ENCODE measurements at regions not wholly inside any gene's neighbourhood (a gene's known extent, or its start where the extent isn't known, plus 50 kb on each side); places are given as distances from the start of the nearest gene placed in this dataset.

DNA sequence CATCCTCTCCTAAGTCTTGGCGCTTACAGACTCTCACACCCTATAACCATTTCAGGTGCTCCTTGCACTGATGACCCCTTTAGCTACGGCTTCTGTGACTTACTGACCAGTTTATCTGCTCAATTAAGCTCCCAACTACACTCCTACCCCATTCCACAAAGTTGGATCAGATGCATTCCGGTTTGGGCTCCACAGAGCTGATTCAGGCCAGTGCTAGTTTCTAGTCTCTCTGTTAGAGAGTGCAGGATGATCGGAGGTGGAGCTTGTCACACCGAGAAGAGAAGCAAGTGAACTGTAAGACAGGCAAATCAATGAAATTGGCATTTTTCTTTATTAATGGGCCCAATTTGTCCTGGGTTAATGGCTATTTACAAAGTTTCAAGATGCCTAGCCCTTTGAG, 436.8 kb upstream of the CADM1 start:
- Mint-ChIP-seq H3K4me3 (ENCODE audit: unreplicated experiment) (no peak overlapping the region), H3K4me1 (ENCODE audit: unreplicated experiment) (no peaks in the 10 kb centered on the region), H3K9me3 (ENCODE audit: unreplicated experiment) (no peaks in the 10 kb centered on the region), H3K27ac (ENCODE audit: unreplicated experiment) (no peak overlapping the region), H3K27me3 (ENCODE audit: unreplicated experiment) (peaks cover 2% of the 10 kb centered on the region), H3K36me3 (ENCODE audit: low read depth, unreplicated experiment) (no peaks in the 10 kb centered on the region)
- TF ChIP-seq CTCF (IDR thresholded peaks at IDR 0.05; ENCODE audit: unreplicated experiment): no peak
- no peak for DNase-seq (ENCODE audit: low spot score)

DNA sequence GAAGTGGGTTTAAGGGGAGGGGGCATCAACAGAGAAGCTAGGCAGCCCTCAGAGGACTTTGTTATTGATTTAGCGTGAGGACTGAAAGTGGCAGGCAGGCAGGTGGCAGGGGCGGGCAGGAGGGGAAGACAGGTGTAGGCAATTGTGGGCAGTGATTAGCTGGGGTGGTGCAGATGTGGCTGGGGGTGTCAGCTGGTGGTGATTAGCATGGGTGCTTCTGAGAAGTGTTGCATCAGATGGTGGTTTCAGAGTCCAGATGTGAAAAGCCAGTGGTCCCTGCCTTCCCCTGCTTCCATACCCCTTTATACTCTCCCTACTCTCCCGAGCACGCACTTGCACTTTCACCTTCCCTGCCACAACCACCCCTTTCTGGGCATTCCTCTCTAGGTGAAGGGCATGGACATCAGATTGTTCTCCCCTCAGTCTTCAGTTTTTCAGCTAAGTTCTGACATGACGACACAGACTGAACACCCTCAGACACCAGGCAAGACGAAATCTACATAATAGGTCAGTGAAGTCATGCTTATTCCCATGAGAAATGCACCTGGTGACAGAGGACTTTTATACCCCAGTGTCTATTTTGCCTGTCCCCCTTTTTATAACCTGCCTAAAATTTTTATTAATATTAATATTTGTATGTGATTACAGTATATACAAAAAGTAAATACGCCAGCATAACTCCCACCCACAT, 435.7 kb upstream of the CADM1 start:
- DNase-seq (ENCODE audit: low spot score): no peak
- no peak overlapping the region for H3K4me3 Mint-ChIP-seq (ENCODE audit: unreplicated experiment)
- H3K27me3 Mint-ChIP-seq (ENCODE audit: unreplicated experiment): peaks cover 2% of the 10 kb centered on the region
- H3K4me1 Mint-ChIP-seq (ENCODE audit: unreplicated experiment): no peaks in the 10 kb centered on the region
- no peaks in the 10 kb centered on the region for H3K9me3 Mint-ChIP-seq (ENCODE audit: unreplicated experiment)
- no peak for TF ChIP-seq CTCF (IDR thresholded peaks at IDR 0.05; ENCODE audit: unreplicated experiment)
- no peaks in the 10 kb centered on the region for H3K36me3 Mint-ChIP-seq (ENCODE audit: low read depth, unreplicated experiment)
- H3K27ac Mint-ChIP-seq (ENCODE audit: unreplicated experiment): no peak overlapping the region

DNA sequence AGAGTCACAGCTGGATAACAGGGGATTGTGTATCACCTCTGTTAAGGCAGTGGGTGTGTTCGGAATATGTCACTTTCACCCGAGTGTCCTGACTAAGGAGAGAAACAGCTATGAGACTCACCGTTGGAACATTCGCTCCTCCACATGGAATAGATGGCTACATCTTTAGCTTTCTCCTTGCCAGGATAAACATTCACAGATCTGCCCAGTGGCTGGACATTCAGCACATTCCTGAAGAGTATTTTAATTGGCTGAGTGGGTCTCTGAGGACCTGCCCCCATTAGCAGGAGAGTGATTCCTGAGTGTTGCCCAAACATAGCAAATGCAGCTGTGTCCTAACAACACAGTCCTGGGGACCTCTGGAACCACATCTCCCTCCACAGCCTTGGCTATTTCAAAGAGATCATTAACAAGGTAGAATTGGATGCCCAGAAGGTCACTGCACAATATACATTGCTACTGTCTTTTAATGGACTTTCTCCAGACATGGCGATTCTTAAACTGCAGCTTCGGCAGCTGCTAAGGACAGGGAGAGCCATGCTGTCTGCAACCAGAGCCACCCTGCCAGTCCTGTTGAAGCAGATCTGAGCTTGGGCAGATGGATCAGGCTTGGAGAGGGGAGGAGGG, 435.0 kb upstream of the CADM1 start:
- Mint-ChIP-seq H3K4me1 (ENCODE audit: unreplicated experiment) (no peaks in the 10 kb centered on the region), H3K36me3 (ENCODE audit: low read depth, unreplicated experiment) (no peaks in the 10 kb centered on the region), H3K27me3 (ENCODE audit: unreplicated experiment) (peaks cover 2% of the 10 kb centered on the region), H3K27ac (ENCODE audit: unreplicated experiment) (no peak overlapping the region), H3K4me3 (ENCODE audit: unreplicated experiment) (no peak overlapping the region), H3K9me3 (ENCODE audit: unreplicated experiment) (no peaks in the 10 kb centered on the region)
- no peak for DNase-seq (ENCODE audit: low spot score)
- TF ChIP-seq CTCF (IDR thresholded peaks at IDR 0.05; ENCODE audit: unreplicated experiment): no peak

GRCh38 chr11:115933564-115933963, 429.3 kb upstream of the CADM1 start:
- H3K4me3 Mint-ChIP-seq (ENCODE audit: unreplicated experiment): no peak overlapping the region
- DNase-seq (ENCODE audit: low spot score): no peak
- H3K4me1 Mint-ChIP-seq (ENCODE audit: unreplicated experiment): peaks cover 26% of the 10 kb centered on the region
- TF ChIP-seq CTCF (IDR thresholded peaks at IDR 0.05; ENCODE audit: unreplicated experiment): no peak
- no peaks in the 10 kb centered on the region for H3K27me3 Mint-ChIP-seq (ENCODE audit: unreplicated experiment)
- H3K9me3 Mint-ChIP-seq (ENCODE audit: unreplicated experiment): no peaks in the 10 kb centered on the region
- H3K27ac Mint-ChIP-seq (ENCODE audit: unreplicated experiment): no peak overlapping the region
- H3K36me3 Mint-ChIP-seq (ENCODE audit: low read depth, unreplicated experiment): no peaks in the 10 kb centered on the region

DNA sequence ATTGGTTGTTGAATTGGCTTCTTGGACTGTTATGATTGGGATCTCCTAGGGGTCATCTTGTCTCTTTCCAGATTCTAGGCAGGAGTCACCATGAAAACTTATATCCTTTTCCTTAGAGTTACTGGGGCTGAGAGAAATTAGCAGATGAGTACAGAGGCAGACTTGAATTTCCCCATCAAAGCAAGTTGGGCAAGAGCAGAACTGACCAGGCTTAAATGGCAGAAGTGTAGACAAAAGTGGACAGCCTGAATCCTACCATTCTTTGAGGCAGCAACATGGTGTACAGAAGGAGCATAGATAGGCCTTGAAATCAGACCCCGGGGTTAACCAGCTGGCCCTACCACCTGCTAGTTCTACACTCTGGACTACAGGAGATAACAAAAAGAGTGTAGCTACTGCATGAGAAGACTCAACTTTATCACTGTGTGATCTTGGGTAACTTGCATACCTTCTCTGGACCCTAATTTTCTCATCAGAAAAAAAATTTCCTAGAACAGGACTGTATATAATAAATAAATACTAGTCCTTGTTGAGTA, 427.4 kb upstream of the CADM1 start:
- H3K4me3 Mint-ChIP-seq (ENCODE audit: unreplicated experiment): no peak overlapping the region

More for the DNA sequence above, 427.4 kb upstream of the CADM1 start:
- no peaks in the 10 kb centered on the region for H3K36me3 Mint-ChIP-seq (ENCODE audit: low read depth, unreplicated experiment)
- H3K27me3 Mint-ChIP-seq (ENCODE audit: unreplicated experiment): peaks cover 4% of the 10 kb centered on the region
- DNase-seq (ENCODE audit: low spot score): no peak
- peaks cover 26% of the 10 kb centered on the region for H3K4me1 Mint-ChIP-seq (ENCODE audit: unreplicated experiment)
- H3K27ac Mint-ChIP-seq (ENCODE audit: unreplicated experiment): no peak overlapping the region
- TF ChIP-seq CTCF (IDR thresholded peaks at IDR 0.05; ENCODE audit: unreplicated experiment): no peak
- H3K9me3 Mint-ChIP-seq (ENCODE audit: unreplicated experiment): no peaks in the 10 kb centered on the region

Data from endothelial cell (in vitro differentiated cells).